ENCODE measurements at regions not wholly inside any gene's neighbourhood (a gene's known extent, or its start where the extent isn't known, plus 50 kb on each side); places are given as distances from the start of the nearest gene placed in this dataset.

DNA sequence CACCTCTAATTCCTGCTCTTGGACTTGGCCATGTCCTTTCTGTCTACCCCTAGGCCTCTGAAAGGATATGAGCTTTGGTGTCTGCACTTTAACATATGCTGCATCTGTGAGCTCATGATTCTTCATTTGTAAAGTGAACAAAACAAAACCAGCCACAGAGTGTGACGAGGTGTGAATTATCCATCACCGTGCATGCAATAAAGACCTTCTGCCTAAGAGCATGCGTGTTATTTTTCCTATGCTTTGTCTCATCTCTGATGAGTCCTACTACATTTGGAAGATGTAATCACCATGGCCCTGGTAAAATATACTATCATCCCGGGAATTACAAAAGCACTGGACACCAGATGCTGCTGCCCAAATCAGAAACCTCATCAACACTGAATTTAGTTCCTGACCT, 103.5 kb upstream of the KCNAB1 start:
- TF ChIP-seq, protein P1, sequence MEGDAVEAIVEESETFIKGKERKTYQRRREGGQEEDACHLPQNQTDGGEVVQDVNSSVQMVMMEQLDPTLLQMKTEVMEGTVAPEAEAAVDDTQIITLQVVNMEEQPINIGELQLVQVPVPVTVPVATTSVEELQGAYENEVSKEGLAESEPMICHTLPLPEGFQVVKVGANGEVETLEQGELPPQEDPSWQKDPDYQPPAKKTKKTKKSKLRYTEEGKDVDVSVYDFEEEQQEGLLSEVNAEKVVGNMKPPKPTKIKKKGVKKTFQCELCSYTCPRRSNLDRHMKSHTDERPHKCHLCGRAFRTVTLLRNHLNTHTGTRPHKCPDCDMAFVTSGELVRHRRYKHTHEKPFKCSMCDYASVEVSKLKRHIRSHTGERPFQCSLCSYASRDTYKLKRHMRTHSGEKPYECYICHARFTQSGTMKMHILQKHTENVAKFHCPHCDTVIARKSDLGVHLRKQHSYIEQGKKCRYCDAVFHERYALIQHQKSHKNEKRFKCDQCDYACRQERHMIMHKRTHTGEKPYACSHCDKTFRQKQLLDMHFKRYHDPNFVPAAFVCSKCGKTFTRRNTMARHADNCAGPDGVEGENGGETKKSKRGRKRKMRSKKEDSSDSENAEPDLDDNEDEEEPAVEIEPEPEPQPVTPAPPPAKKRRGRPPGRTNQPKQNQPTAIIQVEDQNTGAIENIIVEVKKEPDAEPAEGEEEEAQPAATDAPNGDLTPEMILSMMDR (IDR thresholded peaks at IDR 0.05; ENCODE audit: insufficient read depth, low read depth, low read length): no peak
- TF ChIP-seq EZH2 (IDR thresholded peaks at IDR 0.05; ENCODE audit: insufficient read depth, low read length): no peak

Measured in astrocyte (in vitro differentiated cells and primary cell).